ENCODE measurements at regions not wholly inside any gene's neighbourhood (a gene's known extent, or its start where the extent isn't known, plus 50 kb on each side); places are given as distances from the start of the nearest gene placed in this dataset.

- ChIA-PET POLR2A (no interaction called here), CTCF (ENCODE audit: low intra/inter-chr PET ratio) (no interaction called here)
- DNase-seq (ENCODE audit: extremely low read depth in 1 of 4, low spot score in 3 of 4): no peak
- no peak for TF ChIP-seq ZNF395 (CRISPR knock-in tag; IDR thresholded peaks at IDR 0.05)
- no peak for TF ChIP-seq SMAD3 (CRISPR knock-in tag; conservative IDR thresholded peaks at IDR 0.05)
- TF ChIP-seq STAT5B (CRISPR knock-in tag; IDR thresholded peaks at IDR 0.05): no peak
- no peak for TF ChIP-seq RBM17 (IDR thresholded peaks at IDR 0.05; ENCODE audit: borderline replicate concordance, low read depth, low read length)
- TF ChIP-seq ZNF76 (CRISPR knock-in tag; IDR thresholded peaks at IDR 0.05; ENCODE audit: borderline replicate concordance): no peak
- no peak for TF ChIP-seq CEBPB (tag; IDR thresholded peaks at IDR 0.05)
- TF ChIP-seq RBM15 (IDR thresholded peaks at IDR 0.05; ENCODE audit: insufficient read depth, low read length): no peak
- no peak for TF ChIP-seq CBX2 (IDR thresholded peaks at IDR 0.05; ENCODE audit: insufficient read depth, low read length, poor library complexity, severe bottlenecking)
- TF ChIP-seq MCM7 (IDR thresholded peaks at IDR 0.05): no peak
- no peak for TF ChIP-seq SIRT6 (IDR thresholded peaks at IDR 0.05; ENCODE audit: low read depth, low read length)
- TF ChIP-seq IRF9 (tag; IDR thresholded peaks at IDR 0.05): no peak
- TF ChIP-seq ZNF121 (CRISPR knock-in tag; conservative IDR thresholded peaks at IDR 0.05): no peak
- TF ChIP-seq RBM25 (IDR thresholded peaks at IDR 0.05; ENCODE audit: low read depth, low read length, severe bottlenecking): no peak
- no peak for TF ChIP-seq ILF3 (IDR thresholded peaks at IDR 0.05; ENCODE audit: borderline replicate concordance)
- H3K27ac ChIP-seq (ENCODE audit: extremely low read depth, low read depth, low read length): no peak overlapping the region
- H3K4me1 ChIP-seq (replicated peaks in 1 of 2; ENCODE audit: control insufficient read depth in 2 of 2, insufficient read depth in 2 of 2, low read length in 2 of 2): no peaks in the 10 kb centered on the region
- no TSS peak for BruUV-seq (replicated peaks)
- H3K27me3 ChIP-seq (ENCODE audit: control insufficient read depth in 2 of 2, insufficient read depth in 2 of 2, low read length in 2 of 2): no peaks in the 10 kb centered on the region
- no peak for FAIRE-seq
- no peak for ATAC-seq
- intact Hi-C loops (cut with micrococcal nuclease) (no loop called here), in situ Hi-C loops (cut with MboI) (no loop called here)
- no peaks in the 10 kb centered on the region for H3K9me3 ChIP-seq (replicated peaks; ENCODE audit: control insufficient read depth, insufficient read depth, low read depth, low read length)
- H3K36me3 ChIP-seq (ENCODE audit: control insufficient read depth, insufficient read depth, low read length): no peaks in the 10 kb centered on the region
- no peaks in the 10 kb centered on the region for H3K9me1 ChIP-seq (ENCODE audit: control insufficient read depth, insufficient read depth, low read length)
- no peaks in the 10 kb centered on the region for H3K79me2 ChIP-seq (ENCODE audit: control insufficient read depth, insufficient read depth, low read length)
- H3K9ac ChIP-seq (ENCODE audit: insufficient read depth in 1 of 2, low read depth in 2 of 2, low read length in 2 of 2): no peak overlapping the region
- no peaks in the 10 kb centered on the region for H4K20me1 ChIP-seq (replicated peaks; ENCODE audit: control insufficient read depth, insufficient read depth, low read length)
- no peak overlapping the region for H2AFZ ChIP-seq (ENCODE audit: low read depth, low read length)
- 2% methylated on average over 7 of the region's 7 CpGs for WGBS (ENCODE audit: insufficient coverage, low coverage, missing lambda C conversion rate)
- no peak overlapping the region for H3K4me2 ChIP-seq (ENCODE audit: insufficient read depth, low read length)
- no peak overlapping the region for H3K4me3 ChIP-seq
Observed at GRCh38 chr2:183404392-183404791, 280.1 kb downstream of the NUP35 start.
